GM21723 (cell line): ENCODE measurements at regions not wholly inside any gene's neighbourhood (a gene's known extent, or its start where the extent isn't known, plus 50 kb on each side); places are given as distances from the start of the nearest gene placed in this dataset.

Experiments
- ATAC-seq: cut with Tn5 transposase; IDR thresholded peaks from one replicate; pipeline ENCODE4 v1.9.1; 2021; ENCODE audit warnings: mild to moderate bottlenecking, moderate library complexity; ENCODE audit not compliant: unreplicated experiment

DNA sequence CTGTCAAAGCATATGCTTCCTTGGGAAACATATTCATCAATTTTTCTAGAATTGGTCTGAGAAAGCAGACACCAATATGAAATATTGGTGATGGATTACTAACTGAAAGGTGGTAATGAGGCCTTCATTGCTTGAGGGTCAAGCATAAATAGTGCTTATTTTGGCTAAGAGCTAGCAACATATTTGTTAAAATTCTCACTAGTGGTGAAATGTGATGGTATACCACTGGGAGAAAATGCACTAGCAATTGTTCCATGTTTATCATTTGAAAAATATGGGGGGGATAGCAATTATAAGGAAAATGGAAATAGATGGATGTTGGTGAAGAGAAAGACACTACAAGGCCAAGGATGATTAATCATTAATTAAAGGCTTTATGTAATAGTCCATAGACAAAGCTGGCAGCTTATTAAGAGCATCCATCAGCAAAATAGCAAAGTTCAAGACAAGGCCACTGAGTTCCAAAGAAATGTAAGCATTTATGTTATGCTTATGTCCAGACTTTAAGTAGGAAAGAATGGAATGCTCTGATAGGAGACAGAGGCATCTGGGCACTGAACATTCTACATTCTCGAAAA, 253.7 kb upstream of the PRDM9 start:
- ATAC-seq: no peak

DNA sequence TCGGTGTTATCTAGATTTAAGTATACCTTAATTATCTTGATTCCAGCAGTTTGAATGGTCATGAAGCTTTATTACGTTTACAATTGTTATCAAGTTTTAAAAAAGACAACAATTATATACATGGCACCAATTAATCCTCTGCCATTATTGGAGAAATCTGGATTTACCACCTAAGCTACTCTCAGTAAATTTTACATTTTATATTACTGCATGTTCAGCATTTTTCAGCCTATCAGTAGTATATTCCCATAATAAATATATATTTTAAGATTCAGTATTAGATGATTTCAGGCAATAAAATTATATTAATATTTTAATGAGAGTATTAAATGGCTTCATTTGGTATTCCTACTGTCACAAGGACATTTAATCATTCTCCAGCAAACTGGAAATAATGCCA, 264.5 kb upstream of the PRDM9 start:
- ATAC-seq: no peak

DNA sequence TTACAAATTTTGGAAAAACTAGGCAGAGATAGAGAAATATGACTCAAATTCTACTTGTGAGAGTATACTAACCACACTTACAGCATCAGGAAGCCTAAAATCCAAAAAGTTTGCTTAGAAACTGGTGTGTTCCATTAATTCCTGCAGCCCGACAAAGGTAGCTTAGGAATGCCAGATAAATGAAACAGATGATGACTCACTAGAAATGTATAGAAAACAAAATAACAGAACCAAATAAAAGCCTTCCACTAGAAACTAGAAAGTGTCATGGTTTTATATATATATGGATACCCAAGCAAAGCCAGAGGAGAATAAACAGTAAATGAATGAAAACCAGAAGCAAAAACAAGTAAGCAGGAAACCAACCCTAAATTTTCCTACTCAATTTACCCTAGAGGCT, 272.2 kb upstream of the PRDM9 start:
- no peak for ATAC-seq

DNA sequence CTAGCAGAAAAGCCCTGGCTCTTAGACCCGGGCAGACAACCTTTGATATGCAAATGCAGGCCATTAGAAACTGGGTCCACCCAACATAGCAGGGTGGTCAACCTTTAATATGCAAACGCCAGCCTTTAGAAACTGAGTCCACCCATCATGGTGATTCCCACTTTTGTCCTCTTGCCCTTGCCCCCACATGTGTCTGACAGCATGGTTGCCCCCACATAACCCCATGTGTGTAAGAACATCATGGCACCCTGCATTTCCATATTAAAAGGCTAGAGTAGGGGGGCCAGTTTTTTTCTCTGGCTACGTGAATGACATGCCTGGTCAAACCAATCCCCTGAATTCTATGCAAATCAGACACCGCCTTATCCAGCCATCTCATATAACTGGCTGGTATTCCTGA, 273.2 kb upstream of the PRDM9 start:
- ATAC-seq: no peak

GRCh38 chr5:23223846-23224245, 283.6 kb upstream of the PRDM9 start:
- ATAC-seq: no peak

DNA sequence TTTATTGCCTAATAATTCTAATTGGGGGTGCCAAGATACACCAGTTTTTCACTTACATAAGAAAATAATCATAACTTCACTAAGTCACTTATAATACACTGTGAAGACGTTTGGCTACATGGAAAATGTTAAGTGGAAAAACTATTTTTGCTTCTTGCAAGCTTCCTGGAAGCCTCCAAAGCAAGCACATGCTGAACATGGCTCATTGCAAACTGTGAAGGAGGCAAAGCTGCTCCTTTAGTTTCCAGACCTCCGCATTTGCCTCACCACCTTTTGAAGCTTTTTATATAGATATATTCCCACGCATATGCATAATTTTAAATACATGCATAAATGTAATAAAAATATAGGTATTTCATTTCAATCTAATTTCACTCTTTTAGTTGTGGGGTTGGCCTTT, 285.6 kb upstream of the PRDM9 start:
- no peak for ATAC-seq

GRCh38 chr5:23217159-23217558, 290.2 kb upstream of the PRDM9 start:
- ATAC-seq: no peak

DNA sequence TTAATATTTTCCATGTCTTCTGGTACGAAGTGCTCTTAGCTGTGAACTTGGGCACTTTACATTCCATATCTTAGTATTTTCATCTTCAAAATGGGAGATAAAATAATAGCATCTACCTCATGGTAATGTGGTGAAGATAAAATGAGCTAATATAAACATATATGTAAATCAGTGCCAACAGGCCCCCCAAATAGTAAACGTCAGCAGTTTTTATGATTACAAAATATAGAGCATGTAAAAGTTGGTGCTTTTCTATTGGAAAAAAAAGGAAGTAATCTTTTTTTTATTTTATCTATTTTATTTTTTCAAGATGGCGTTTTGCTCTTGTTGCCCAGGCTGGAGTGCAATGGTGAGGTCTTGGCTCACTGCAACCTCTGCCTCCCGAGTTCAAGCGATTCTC, 291.1 kb upstream of the PRDM9 start:
- ATAC-seq: no peak

DNA sequence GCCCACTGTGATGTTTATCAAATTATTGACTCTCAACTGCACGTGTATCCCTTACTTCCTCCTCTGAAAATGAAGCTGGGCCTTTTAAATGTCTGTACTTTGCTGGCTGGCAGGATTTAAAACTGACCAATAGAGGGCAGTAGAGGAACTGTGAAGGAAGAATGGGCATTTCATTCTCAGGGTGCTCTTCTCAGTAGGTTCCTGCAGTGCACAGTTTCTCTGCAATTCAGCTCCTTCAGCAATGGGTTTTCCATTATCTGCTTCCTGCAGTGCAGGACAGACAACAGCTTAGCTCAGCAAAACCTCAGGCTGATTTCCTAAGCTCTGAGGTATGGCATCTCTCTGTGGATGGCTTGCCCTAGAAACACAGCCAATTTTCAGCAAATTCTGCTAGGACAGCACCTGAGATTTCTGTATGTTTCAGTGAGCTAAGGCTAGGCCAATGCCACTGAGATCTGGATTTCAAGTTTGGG, 298.4 kb upstream of the PRDM9 start:
- peak; percentile 93 for ATAC-seq

- ATAC-seq: no peak
Observed at GRCh38 chr5:23204111-23204510, 303.3 kb upstream of the PRDM9 start.

DNA sequence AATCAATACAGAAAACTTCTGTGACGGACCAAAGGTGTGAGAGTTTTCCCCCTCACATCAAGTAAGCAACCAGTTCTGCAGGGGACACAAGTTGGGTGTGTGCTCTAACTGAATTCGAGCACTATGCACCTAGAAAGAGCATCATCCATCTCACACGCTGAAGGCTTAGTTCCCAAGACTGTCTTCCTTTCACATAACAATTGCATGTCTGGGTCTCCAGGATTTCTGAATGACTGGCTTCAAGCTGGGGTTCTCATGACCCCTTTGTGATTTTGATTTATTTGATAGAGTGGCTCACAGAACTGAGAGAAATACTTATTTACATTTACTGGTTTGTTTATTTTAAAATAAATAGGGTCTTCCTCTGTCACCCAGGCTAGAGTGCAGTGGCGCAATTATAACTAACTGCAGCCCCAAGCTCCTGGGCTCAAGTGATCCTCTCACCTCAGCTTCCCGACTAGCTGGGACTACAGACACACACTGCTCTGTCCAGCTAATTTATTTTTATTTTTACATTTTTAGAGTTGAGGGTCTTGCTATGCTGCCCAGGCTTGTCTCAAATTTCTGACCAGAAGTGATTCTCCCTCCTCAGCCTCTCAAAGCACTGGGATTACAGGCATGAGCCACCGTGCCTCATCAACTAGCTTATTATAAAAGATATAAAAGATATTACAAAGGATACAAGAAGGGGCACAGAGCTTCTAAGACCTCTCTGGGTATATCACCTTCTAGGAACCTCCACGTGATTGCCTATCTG, 316.7 kb upstream of the CDH12 start:
- ATAC-seq: no peak

- no peak for ATAC-seq
Observed at GRCh38 chr5:23164971-23165370, 311.8 kb upstream of the CDH12 start.

DNA sequence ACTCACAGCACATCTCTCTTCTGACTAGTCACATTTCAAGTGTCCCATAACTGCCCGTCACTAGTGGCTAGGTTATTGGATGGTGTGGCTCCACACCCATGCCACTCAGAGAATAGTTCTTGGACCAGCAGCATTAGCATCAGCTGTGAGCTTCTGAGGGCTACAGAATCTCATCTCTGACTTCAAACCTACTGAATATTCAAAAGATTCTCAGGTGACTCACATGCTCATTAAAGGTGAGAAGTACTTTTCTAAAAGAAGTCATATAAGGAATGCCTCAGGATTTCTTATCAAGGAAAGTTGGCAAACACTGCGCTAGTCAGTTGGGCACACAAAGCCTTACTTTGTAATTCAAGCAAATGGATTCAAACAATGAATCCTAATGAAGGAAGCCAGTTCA, 305.0 kb upstream of the CDH12 start:
- ATAC-seq: no peak

- no peak for ATAC-seq
Observed at GRCh38 chr5:23157716-23158115, 304.6 kb upstream of the CDH12 start.

- no peak for ATAC-seq
Observed at GRCh38 chr5:23157169-23157568, 304.0 kb upstream of the CDH12 start.

- no peak for ATAC-seq
Observed at GRCh38 chr5:23147625-23148024, 294.5 kb upstream of the CDH12 start.

- ATAC-seq: no peak
Observed at GRCh38 chr5:23146183-23146582, 293.0 kb upstream of the CDH12 start.

GRCh38 chr5:23139338-23140171, 286.4 kb upstream of the CDH12 start:
- no peak for ATAC-seq

- no peak for ATAC-seq
Observed at GRCh38 chr5:23136958-23137357, 283.8 kb upstream of the CDH12 start.

DNA sequence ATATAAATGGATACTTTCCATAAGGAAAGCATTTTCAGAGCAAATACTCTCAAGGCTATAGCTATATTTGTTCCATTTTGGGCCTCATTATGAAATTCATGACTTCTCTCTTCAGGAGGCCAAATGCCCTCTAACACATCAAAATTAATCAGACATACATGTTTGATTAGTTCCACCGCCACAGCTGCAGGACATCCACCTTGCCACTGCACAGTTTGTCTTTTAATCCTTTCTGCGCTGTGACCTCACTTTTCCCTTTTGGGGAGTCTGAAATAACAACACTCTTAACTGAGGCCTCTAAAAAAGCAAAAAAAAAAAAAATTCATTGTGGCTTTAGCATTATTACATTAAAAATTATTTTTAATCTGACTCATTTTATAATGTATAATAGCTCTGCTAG, 279.1 kb upstream of the CDH12 start:
- no peak for ATAC-seq

- ATAC-seq: no peak
Observed at GRCh38 chr5:23112237-23112636, 259.1 kb upstream of the CDH12 start.

- ATAC-seq: no peak
Observed at GRCh38 chr5:23105021-23105420, 251.9 kb upstream of the CDH12 start.
